WTC11 (cell line): ENCODE measurements at regions not wholly inside any gene's neighbourhood (a gene's known extent, or its start where the extent isn't known, plus 50 kb on each side); places are given as distances from the start of the nearest gene placed in this dataset.

ENCODE experiments used
- ATAC-seq: fragments of 200-7000 bp; cut with Tn5 transposase; 2 replicates; pipeline ENCODE4 v1.10.0; 2021; ENCODE audit warnings: mild to moderate bottlenecking, moderate library complexity
- CTCF ChIA-PET: fragments of 300-600 bp; sonication (Branson Sonifier 250); formaldehyde crosslinking; loops from one replicate; lab custom pipeline; 2021; ENCODE audit warnings: antibody characterized with exemption; lab: Charles Lee
- POLR2A ChIA-PET: fragments of 350-600 bp; sonication (Branson Sonifier 250); formaldehyde crosslinking; loops from one replicate; lab custom pipeline; 2021; ENCODE audit warnings: antibody characterized with exemption; lab: Charles Lee
- DNase-seq: peaks from one replicate; pipeline ENCODE4 v3.0.0; 2021; ENCODE audit warnings: low spot score
- H3K27ac Mint-ChIP-seq: 2 replicates; pipeline ENCODE4 v1.8.0; 2021; ENCODE audit warnings: mixed read lengths
- H3K27me3 Mint-ChIP-seq: 2 replicates; pipeline ENCODE4 v1.8.0; 2021; ENCODE audit warnings: low read depth, mild to moderate bottlenecking, moderate library complexity, mixed read lengths
- H3K36me3 Mint-ChIP-seq: 2 replicates; pipeline ENCODE4 v1.8.0; 2021; ENCODE audit warnings: mixed read lengths
- H3K4me1 Mint-ChIP-seq: 2 replicates; pipeline ENCODE4 v1.8.0; 2022; ENCODE audit warnings: mixed read lengths
- H3K4me3 Mint-ChIP-seq: 2 replicates; pipeline ENCODE4 v1.8.0; 2021; ENCODE audit warnings: mild to moderate bottlenecking, moderate library complexity, mixed read lengths
- H3K9me3 Mint-ChIP-seq: 2 replicates; pipeline ENCODE4 v1.8.0; 2021; ENCODE audit warnings: mixed read lengths
- ATF1 ChIP-seq: sonication (generic); formaldehyde crosslinking; IDR thresholded peaks from 2 replicates; pipeline ENCODE4 v1.8.1; 2023; ENCODE audit warnings: mild to moderate bottlenecking, moderate library complexity, missing genetic modification reagents
- CREB1 ChIP-seq: sonication (generic); formaldehyde crosslinking; IDR thresholded peaks from 2 replicates; pipeline ENCODE4 v1.8.0; 2023; ENCODE audit warnings: mild to moderate bottlenecking, missing genetic modification reagents
- CREM ChIP-seq: sonication (generic); formaldehyde crosslinking; IDR thresholded peaks from 2 replicates; pipeline ENCODE4 v1.8.1; 2022; ENCODE audit warnings: mild to moderate bottlenecking, missing genetic modification reagents, moderate library complexity
- CTCF ChIP-seq: fragments of 200-600 bp; IDR thresholded peaks from 2 replicates; pipeline ENCODE4 v1.8.0; 2022; ENCODE audit warnings: antibody characterized with exemption
- E2F5 ChIP-seq: sonication (generic); formaldehyde crosslinking; IDR thresholded peaks from 2 replicates; pipeline ENCODE4 v1.8.1; 2022; ENCODE audit warnings: mild to moderate bottlenecking, moderate library complexity, missing genetic modification reagents
- ELF4 ChIP-seq: sonication (generic); formaldehyde crosslinking; IDR thresholded peaks from 2 replicates; pipeline ENCODE4 v1.8.1; 2022; ENCODE audit warnings: low read depth, mild to moderate bottlenecking, moderate library complexity, missing genetic modification reagents
- GABPB1 ChIP-seq: sonication (generic); formaldehyde crosslinking; IDR thresholded peaks from 2 replicates; pipeline ENCODE4 v1.8.1; 2023; ENCODE audit warnings: mild to moderate bottlenecking, missing genetic modification reagents
- HMGA2 ChIP-seq: fragments of 250-450 bp; sonication (Bioruptor Pico); IDR thresholded peaks from 2 replicates; pipeline ENCODE4 v1.4.0; 2021; ENCODE audit warnings: mild to moderate bottlenecking, moderate library complexity
- JUN ChIP-seq: sonication (generic); formaldehyde crosslinking; IDR thresholded peaks from 2 replicates; pipeline ENCODE4 v1.8.0; 2023; ENCODE audit warnings: mild to moderate bottlenecking, missing genetic modification reagents
- MYBL2 ChIP-seq: sonication (generic); formaldehyde crosslinking; IDR thresholded peaks from 2 replicates; pipeline ENCODE4 v1.8.1; 2023; ENCODE audit warnings: mild to moderate bottlenecking, moderate library complexity, missing genetic modification reagents
- NFATC4 ChIP-seq: fragments of 250-450 bp; sonication (Bioruptor Pico); IDR thresholded peaks from 2 replicates; pipeline ENCODE4 v1.9.0; 2021; ENCODE audit warnings: mild to moderate bottlenecking
- NFYB ChIP-seq: sonication (generic); formaldehyde crosslinking; conservative IDR thresholded peaks from 2 replicates; pipeline ENCODE4 v1.8.0; 2022; ENCODE audit warnings: low read depth, missing genetic modification reagents
- NR3C1 ChIP-seq: sonication (generic); formaldehyde crosslinking; conservative IDR thresholded peaks from 2 replicates; pipeline ENCODE4 v1.8.1; 2023; ENCODE audit warnings: low read depth, mild to moderate bottlenecking, missing genetic modification reagents
- PRDM15 ChIP-seq: sonication (generic); formaldehyde crosslinking; IDR thresholded peaks from 2 replicates; pipeline ENCODE4 v1.8.0; 2022; ENCODE audit warnings: missing genetic modification reagents
- PRRX2 ChIP-seq: fragments of 250-450 bp; sonication (Bioruptor Pico); IDR thresholded peaks from 2 replicates; pipeline ENCODE4 v1.8.0; 2021; ENCODE audit warnings: mild to moderate bottlenecking
- SP1 ChIP-seq: sonication (generic); formaldehyde crosslinking; conservative IDR thresholded peaks from 2 replicates; pipeline ENCODE4 v1.8.1; 2022; ENCODE audit warnings: missing genetic modification reagents
- TEAD4 ChIP-seq: sonication (generic); formaldehyde crosslinking; IDR thresholded peaks from 2 replicates; pipeline ENCODE4 v1.8.0; 2022; ENCODE audit warnings: mild to moderate bottlenecking, missing genetic modification reagents
- USF2 ChIP-seq: sonication (generic); formaldehyde crosslinking; IDR thresholded peaks from 2 replicates; pipeline ENCODE4 v1.8.1; 2023; ENCODE audit warnings: mild to moderate bottlenecking, missing genetic modification reagents, moderate library complexity
- ZNF232 ChIP-seq: sonication (generic); formaldehyde crosslinking; IDR thresholded peaks from 2 replicates; pipeline ENCODE4 v1.8.0; 2022; ENCODE audit warnings: mild to moderate bottlenecking, missing genetic modification reagents
- ZNF317 ChIP-seq: sonication (generic); formaldehyde crosslinking; IDR thresholded peaks from 2 replicates; pipeline ENCODE4 v1.8.1; 2023; ENCODE audit warnings: low read depth, mild to moderate bottlenecking, moderate library complexity, missing genetic modification reagents, borderline replicate concordance
- ZNF423 ChIP-seq: fragments of 250-450 bp; sonication (Bioruptor Pico); IDR thresholded peaks from 2 replicates; pipeline ENCODE4 v2.1.2; 2022; ENCODE audit warnings: mild to moderate bottlenecking, moderate library complexity

DNA sequence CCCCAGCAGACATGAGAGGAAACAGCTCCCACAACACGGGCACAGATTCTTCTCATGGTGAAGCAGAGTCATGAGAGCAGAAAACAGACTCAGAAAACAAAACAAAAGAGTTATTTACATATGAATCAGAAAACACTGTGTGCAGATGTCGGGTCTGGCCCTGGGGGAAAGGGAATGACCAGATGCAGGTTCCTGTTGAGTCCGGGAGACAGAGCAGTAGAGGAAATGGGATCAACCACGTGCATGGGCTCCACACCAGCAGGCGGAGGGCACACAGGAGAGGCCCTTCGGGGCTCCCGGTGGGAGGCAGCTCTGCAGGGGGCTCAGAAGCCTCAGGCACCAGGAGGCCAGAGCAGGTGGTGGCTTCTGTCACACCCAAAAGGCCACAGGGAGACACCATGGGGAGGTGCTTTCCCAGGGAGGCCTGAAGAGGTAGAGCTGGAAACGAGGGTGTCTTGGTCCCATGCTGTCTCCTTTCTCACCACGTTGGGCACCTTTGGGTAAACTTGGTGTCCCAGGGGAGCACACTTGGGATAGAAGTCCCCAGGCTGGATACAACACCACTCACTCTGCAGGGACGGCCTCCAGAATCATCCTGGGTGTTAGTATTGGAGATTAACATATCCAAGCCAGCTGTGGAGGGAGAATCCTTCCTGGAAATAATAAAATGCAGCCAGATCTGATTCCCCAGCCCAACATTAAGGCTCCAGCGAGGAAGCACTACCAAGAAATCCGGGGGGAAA lies 764.7 kb downstream of the BRD1 start:
- Mint-ChIP-seq H3K4me1 (peaks cover 43% of the 10 kb centered on the region), H3K27me3 (peaks cover 3% of the 10 kb centered on the region; the same call in 1 of the 2 replicates), H3K27ac (peak overlapping the region; percentile 48), H3K4me3 (0 out of 2 replicates have a peak overlapping the region, but pooled peaks have one; percentile 0), H3K36me3 (no peaks in the 10 kb centered on the region), H3K9me3 (no peaks in the 10 kb centered on the region)
- no peak for DNase-seq
- CTCF ChIA-PET, result interaction anchor here (1.1 to 2.2 kb wide), 3 partner anchors 16 to 570 kb away, joined by 3 to 10 read pairs (median 10); no protein-coding TSS in a partner anchor
- TF ChIP-seq ZNF232 (CRISPR knock-in tag) (no peak), ELF4 (CRISPR knock-in tag) (no peak), ZNF423 (CRISPR knock-in tag) (peak; percentile 85)
- POLR2A ChIA-PET, result interaction anchor here (0.6 to 0.8 kb wide), 2 partner anchors 301 to 1075 kb away, joined by 3 read pairs; no protein-coding TSS in a partner anchor
- ATAC-seq, result peak; percentile 61

DNA sequence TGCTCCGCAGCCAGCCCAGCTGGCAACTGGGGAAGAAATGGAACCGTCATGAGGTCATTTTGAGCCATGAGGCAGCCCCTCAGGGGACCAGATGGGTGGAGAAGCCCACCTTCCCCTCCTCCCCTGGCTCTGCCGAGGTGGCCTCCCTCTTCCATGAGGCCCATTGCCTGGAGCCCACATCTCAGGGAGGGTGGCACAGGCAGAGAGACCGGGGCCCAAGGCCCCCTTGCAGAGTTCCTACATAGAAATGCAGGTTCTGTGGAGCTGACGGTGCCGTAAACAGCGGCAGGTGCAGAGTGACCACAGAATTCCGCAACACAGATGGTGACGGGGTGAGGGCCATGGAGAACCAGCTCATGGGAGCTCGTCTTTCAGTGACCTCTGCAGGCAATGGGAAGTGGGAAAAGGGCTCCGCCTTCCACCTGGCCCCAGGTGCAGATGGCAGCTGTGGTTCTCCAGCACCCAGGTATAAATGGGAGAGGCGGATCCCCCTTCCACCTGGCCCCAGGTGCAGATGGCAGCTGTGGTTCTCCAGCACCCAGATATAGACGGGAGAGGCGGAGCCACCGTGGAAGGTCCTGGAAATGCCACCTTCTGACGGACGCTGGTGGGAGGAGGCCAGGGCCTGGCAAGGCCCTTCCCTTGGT lies 765.4 kb downstream of the BRD1 start:
- ChIA-PET CTCF (interaction anchor here (1.1 to 2.2 kb wide), 3 partner anchors 16 to 570 kb away, joined by 3 to 10 read pairs (median 10); no protein-coding TSS in a partner anchor), POLR2A (interaction anchor here (0.6 kb wide), 1 partner anchor 1076 kb away, joined by 3 read pairs; no protein-coding TSS in a partner anchor)
- peak; percentile 43 for ATAC-seq
- Mint-ChIP-seq H3K4me1 (peaks cover 49% of the 10 kb centered on the region), H3K27ac (peak overlapping the region; percentile 48), H3K36me3 (no peaks in the 10 kb centered on the region), H3K27me3 (peaks cover 3% of the 10 kb centered on the region; the same call in 1 of the 2 replicates), H3K9me3 (no peaks in the 10 kb centered on the region), H3K4me3 (0 out of 2 replicates have a peak overlapping the region, but pooled peaks have one; percentile 0)
- DNase-seq, result no peak
- TF ChIP-seq E2F5 (CRISPR knock-in tag), result no peak
- TF ChIP-seq NR3C1 (CRISPR knock-in tag), result 0 out of 2 replicates have a peak, but pooled peaks have one; percentile 32
- TF ChIP-seq, all 79 proteins: peak for 1

DNA sequence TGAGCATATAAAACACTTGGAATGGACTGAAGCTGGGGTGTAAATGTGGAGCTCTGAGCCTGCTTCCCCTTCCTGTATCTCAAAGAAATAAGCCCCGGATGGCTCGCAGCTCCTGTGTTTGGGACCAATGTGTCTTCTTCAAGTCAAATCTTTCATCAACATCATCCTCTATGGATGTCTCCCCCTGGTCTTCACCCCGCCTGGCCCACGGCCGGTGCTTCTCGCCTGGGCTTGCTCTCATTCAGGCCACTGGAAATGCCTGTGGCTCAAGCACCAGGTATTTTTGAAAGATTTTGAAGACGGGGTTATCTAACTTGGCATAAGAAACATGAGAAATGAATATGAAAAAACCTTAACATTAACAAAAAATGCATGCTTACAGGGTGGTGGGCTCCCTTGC lies 769.8 kb downstream of the BRD1 start:
- Mint-ChIP-seq H3K36me3 (no peaks in the 10 kb centered on the region), H3K9me3 (no peaks in the 10 kb centered on the region), H3K27me3 (peaks cover 3% of the 10 kb centered on the region; the same call in 1 of the 2 replicates), H3K4me3 (no peak overlapping the region), H3K27ac (peak overlapping the region; percentile 45; the same call in 1 of the 2 replicates), H3K4me1 (peaks cover 44% of the 10 kb centered on the region)
- TF ChIP-seq NFYB (CRISPR knock-in tag) (no peak), CREM (CRISPR knock-in tag) (no peak), JUN (CRISPR knock-in tag) (no peak)
- ATAC-seq, result no peak
- ChIA-PET CTCF (interaction anchor here (2.2 kb wide), 1 partner anchor 11 kb away, joined by 12 read pairs; no protein-coding TSS in a partner anchor), POLR2A (no interaction called here)
- DNase-seq, result no peak

GRCh38 chr22:49056301-49056700 lies 771.4 kb downstream of the BRD1 start:
- H3K4me1 Mint-ChIP-seq, result peaks cover 40% of the 10 kb centered on the region
- H3K36me3 Mint-ChIP-seq, result no peaks in the 10 kb centered on the region
- no peaks in the 10 kb centered on the region for H3K9me3 Mint-ChIP-seq
- ChIA-PET CTCF (no interaction called here), POLR2A (no interaction called here)
- no peak overlapping the region for H3K27ac Mint-ChIP-seq
- no peak overlapping the region for H3K4me3 Mint-ChIP-seq
- no peak for DNase-seq
- peaks cover 3% of the 10 kb centered on the region; the same call in 1 of the 2 replicates for H3K27me3 Mint-ChIP-seq
- ATAC-seq, result no peak
- TF ChIP-seq NFATC4 (CRISPR knock-in tag) (no peak), HMGA2 (CRISPR knock-in tag) (no peak), CTCF (no peak), USF2 (CRISPR knock-in tag) (no peak), PRDM15 (CRISPR knock-in tag) (no peak), PRRX2 (CRISPR knock-in tag) (no peak), ZNF423 (CRISPR knock-in tag) (no peak), ATF1 (no peak), MYBL2 (CRISPR knock-in tag) (no peak), SP1 (CRISPR knock-in tag) (no peak), GABPB1 (CRISPR knock-in tag) (no peak), ZNF317 (CRISPR knock-in tag) (no peak), TEAD4 (no peak), CREB1 (CRISPR knock-in tag) (no peak)
